GM12874 (cell line): ENCODE measurements at regions not wholly inside any gene's neighbourhood (a gene's known extent, or its start where the extent isn't known, plus 50 kb on each side); places are given as distances from the start of the nearest gene placed in this dataset.

ENCODE experiments used
- TF ChIP-seq, protein P1 (sequence below): IDR thresholded peaks from 2 replicates; pipeline ENCODE4 v1.5.1; 2011; ENCODE audit warnings: low read depth, mild to moderate bottlenecking, control low read depth, low read length, moderate library complexity; ENCODE audit not compliant: insufficient read depth

- TF ChIP-seq, protein P1, sequence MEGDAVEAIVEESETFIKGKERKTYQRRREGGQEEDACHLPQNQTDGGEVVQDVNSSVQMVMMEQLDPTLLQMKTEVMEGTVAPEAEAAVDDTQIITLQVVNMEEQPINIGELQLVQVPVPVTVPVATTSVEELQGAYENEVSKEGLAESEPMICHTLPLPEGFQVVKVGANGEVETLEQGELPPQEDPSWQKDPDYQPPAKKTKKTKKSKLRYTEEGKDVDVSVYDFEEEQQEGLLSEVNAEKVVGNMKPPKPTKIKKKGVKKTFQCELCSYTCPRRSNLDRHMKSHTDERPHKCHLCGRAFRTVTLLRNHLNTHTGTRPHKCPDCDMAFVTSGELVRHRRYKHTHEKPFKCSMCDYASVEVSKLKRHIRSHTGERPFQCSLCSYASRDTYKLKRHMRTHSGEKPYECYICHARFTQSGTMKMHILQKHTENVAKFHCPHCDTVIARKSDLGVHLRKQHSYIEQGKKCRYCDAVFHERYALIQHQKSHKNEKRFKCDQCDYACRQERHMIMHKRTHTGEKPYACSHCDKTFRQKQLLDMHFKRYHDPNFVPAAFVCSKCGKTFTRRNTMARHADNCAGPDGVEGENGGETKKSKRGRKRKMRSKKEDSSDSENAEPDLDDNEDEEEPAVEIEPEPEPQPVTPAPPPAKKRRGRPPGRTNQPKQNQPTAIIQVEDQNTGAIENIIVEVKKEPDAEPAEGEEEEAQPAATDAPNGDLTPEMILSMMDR = no peak
These were observed 247.2 kb downstream of the DUSP10 start for GRCh38 chr1:221494670-221495069.

DNA sequence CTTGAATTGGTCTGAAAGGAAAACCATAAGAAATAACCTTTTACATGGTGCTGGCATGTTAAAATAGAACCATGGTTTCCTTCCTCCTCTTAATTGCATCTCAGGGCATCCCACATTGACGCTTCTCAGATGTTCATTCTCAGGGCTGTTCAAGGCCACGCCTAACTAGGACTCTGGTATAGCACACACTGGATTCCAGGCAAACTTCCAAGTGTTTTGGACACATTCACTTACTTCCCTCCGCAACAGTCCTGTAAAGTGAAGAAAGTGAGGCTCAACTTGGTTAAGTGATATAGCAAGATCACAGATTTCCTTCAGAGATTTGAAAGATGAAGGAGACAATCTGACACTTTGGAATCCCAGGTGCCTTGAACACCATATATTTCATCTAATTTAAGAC is 244.8 kb downstream of the DUSP10 start:
- TF ChIP-seq, protein P1 = no peak

DNA sequence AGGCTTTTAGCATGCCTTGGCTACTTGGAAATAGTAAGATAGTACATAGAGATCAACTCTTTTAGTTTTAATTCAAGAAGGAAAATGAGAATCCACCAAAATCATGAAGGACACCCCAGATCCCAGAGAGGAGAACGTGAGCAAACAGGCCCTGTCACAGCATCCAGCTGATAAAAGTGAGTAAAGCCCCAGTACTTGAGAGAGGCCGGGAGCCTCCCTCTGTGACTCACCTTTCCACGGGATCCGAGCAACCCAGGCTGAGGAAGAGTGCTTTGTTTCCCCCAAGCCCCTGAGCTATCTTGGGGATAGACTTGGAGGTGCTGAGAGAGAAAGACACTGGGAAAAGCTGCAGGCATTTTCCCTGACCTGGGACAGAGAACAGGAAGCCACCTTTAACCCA is 238.6 kb downstream of the DUSP10 start:
- TF ChIP-seq, protein P1 = no peak

DNA sequence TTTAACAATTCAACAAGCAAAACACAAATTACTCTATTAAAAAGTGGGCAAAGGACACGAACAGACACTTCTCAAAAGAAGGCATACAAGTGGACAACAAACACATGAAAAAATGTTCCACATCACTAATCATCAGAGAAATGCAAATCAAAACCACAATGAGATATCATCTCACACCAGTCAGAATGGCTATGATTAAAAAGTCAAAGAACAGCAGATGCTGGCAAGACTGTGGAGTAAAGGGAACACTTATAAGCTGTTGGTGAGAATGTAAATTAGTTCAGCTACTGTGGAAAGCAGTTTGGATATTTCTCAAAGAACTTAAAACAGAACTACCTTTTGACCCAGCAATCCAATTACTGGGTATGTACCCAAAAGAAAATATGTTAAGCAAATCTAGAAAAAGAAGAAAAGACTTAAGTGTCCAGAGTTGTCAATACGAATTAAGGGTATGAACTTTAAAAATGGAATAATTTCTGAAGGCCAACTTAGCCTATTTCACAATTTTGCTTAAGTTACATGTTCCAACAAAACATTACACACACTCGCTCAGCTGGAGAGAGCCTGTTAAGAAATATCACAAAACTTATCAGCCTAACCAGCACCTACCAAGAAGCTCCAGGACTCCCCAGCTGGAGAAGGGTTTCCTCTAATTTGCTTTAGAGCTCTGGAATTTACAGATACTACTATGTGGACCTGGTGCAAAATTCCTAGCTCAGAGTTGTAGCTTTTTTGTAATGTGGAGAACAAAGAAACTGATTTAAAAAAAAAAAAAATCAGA is 232.1 kb downstream of the DUSP10 start:
- TF ChIP-seq, protein P1 = no peak

DNA sequence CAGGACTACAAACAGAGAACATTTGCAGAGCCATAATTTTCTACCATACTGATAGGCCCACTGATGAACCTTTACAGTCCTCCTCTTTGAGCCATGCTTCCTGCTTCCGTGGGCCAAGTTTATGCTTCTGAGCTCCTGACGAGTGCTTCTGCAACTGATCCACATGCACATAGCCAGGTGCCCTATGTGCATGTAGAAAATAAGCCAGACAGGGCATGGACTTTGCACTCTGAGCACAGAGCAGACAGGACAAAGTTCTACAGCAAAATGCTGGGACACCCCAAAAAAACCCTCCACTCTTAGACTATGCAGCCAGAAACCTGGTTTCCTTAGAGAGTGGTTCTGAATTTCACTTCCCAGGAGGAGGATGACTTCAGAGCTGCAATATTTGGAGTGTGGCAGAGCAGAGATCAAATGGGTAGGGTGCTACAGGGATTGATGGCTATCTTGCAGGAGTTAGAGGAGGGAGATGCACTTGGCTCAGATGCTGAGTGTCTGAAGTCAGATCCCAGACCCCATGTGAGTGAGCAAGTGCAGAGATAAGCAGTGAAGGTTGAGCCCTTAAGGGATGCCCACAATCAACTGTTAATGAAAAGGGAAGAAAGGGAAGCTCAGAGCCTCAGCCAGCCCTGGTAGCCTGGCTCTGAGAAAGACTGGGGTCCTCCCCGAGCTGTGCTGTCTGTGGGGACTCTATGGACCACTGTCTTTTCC is 230.9 kb downstream of the DUSP10 start:
- TF ChIP-seq, protein P1 = no peak

GRCh38 chr1:221511797-221512196 is 230.1 kb downstream of the DUSP10 start:
- TF ChIP-seq, protein P1 = no peak

DNA sequence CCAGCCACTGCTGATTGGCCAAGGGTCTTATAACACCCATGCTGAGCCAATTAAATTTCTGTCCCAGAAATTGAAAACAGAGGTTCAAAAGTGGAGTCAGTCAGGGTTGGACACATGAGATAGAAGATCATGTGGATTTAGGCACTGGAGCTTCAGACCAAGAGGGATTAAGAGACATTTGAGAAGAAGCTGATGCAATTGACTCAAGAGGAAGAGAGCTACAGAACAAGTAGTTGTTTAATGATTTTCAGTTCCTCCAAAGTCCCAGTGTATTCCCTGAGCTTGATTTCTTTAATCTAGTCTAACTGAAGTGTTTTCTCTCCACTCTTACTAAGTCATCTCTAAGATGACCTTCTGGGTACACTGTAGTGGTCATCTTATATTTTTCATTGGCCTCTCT is 227.1 kb downstream of the DUSP10 start:
- TF ChIP-seq, protein P1 = no peak
